ENCODE measurements at regions not wholly inside any gene's neighbourhood (a gene's known extent, or its start where the extent isn't known, plus 50 kb on each side); places are given as distances from the start of the nearest gene placed in this dataset.

DNA sequence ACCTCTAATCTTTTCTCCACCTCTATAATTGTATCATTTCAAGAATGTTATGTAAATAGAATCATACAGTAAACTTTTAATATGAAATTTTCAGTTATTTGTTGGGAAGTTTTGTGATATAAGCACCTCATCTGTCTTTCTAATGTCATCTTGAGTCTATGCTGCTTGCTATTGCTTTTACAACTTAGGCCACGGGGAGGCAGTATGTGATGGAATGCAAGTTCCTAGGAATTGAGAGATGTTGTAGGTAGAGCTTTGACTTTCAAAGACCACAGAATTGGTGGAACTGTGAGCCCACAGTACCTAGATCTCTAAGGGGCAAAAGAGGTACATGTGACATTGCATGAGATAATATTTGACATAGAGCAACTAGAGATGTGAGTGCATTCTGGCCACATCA, 328.3 kb downstream of the MFSD1 start:
- dilution Hi-C loops (cut with MboI; ENCODE audit: extremely low pct_ligation_motif_present, low sequenced_read_pairs): loop anchor here (25.0 kb wide), 1 partner anchor 107 kb away; no protein-coding TSS in a partner anchor
- no peaks in the 10 kb centered on the region for H3K9me3 ChIP-seq (ENCODE audit: control insufficient read depth, low read depth, low read length)

DNA sequence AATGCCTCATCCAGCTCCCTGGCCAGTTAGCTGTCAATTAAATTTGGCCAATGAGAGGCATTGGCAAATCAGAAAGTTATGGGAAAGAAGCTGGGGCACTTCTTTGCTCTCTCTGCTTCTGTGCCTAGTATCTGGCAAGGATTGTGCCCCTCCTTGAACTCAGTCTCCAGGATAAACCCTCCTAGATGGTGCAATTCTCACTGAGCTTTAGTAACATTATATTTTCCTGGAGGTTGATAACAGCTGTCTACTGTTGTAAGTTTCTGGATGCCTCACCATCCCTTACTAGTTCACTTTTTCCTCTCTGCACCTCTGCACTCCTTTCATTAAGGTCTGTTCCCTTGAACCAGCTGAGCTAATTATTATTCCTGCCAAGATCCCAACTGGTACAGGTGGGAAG, 329.5 kb downstream of the MFSD1 start:
- no peak overlapping the region for H3K4me3 ChIP-seq (ENCODE audit: control insufficient read depth in 2 of 3, extremely low read depth in 1 of 3, insufficient read depth in 2 of 3, low read depth in 1 of 3, low read length in 3 of 3)
- H3K9ac ChIP-seq (ENCODE audit: control insufficient read depth, extremely low read depth, insufficient read depth, low read length): no peak overlapping the region
- TF ChIP-seq, protein P1, sequence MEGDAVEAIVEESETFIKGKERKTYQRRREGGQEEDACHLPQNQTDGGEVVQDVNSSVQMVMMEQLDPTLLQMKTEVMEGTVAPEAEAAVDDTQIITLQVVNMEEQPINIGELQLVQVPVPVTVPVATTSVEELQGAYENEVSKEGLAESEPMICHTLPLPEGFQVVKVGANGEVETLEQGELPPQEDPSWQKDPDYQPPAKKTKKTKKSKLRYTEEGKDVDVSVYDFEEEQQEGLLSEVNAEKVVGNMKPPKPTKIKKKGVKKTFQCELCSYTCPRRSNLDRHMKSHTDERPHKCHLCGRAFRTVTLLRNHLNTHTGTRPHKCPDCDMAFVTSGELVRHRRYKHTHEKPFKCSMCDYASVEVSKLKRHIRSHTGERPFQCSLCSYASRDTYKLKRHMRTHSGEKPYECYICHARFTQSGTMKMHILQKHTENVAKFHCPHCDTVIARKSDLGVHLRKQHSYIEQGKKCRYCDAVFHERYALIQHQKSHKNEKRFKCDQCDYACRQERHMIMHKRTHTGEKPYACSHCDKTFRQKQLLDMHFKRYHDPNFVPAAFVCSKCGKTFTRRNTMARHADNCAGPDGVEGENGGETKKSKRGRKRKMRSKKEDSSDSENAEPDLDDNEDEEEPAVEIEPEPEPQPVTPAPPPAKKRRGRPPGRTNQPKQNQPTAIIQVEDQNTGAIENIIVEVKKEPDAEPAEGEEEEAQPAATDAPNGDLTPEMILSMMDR (optimal IDR thresholded peaks at IDR 0.05 in 1 of 3, IDR thresholded peaks at IDR 0.05 in 1 of 3, conservative IDR thresholded peaks at IDR 0.05 in 1 of 3; ENCODE audit: extremely low read depth in 1 of 3, insufficient read depth in 2 of 3, low read length in 3 of 3): no peak
- no peak for TF ChIP-seq EZH2 (IDR thresholded peaks at IDR 0.05; ENCODE audit: low read length)
- H3K9me1 ChIP-seq (ENCODE audit: control insufficient read depth, extremely low read depth, insufficient read depth, low read length): no peaks in the 10 kb centered on the region
- no peak overlapping the region for H2AFZ ChIP-seq (ENCODE audit: control insufficient read depth, low read length)
- no peaks in the 10 kb centered on the region for H3K9me3 ChIP-seq (ENCODE audit: control insufficient read depth, low read depth, low read length)
- no peaks in the 10 kb centered on the region for H3K36me3 ChIP-seq (ENCODE audit: control insufficient read depth in 2 of 2, extremely low read depth in 1 of 2, insufficient read depth in 2 of 2, low read length in 2 of 2)
- no peak for FAIRE-seq
- DNase-seq (ENCODE audit: low read depth, low spot score): no peak
- no peak overlapping the region for H3K4me2 ChIP-seq (ENCODE audit: control insufficient read depth, extremely low read depth, insufficient read depth, low read depth, low read length)
- dilution Hi-C loops (cut with MboI; ENCODE audit: extremely low pct_ligation_motif_present, low sequenced_read_pairs): loop anchor here (25.0 kb wide), 1 partner anchor 106 kb away; no protein-coding TSS in a partner anchor
- H3K79me2 ChIP-seq (ENCODE audit: control insufficient read depth, insufficient read depth, low read length): no peaks in the 10 kb centered on the region
- no peak overlapping the region for H3K27ac ChIP-seq (ENCODE audit: control insufficient read depth, insufficient read depth, low read length)
- H3K4me1 ChIP-seq (ENCODE audit: control insufficient read depth, extremely low read depth, insufficient read depth, low read length): no peaks in the 10 kb centered on the region
- no peaks in the 10 kb centered on the region for H3K27me3 ChIP-seq (ENCODE audit: control insufficient read depth, extremely low read depth, insufficient read depth, low read length)
- H4K20me1 ChIP-seq (ENCODE audit: control insufficient read depth, extremely low read depth, insufficient read depth, low read length): no peaks in the 10 kb centered on the region

More for the DNA sequence above, 328.3 kb downstream of the MFSD1 start:
- no peak overlapping the region for H2AFZ ChIP-seq (ENCODE audit: control insufficient read depth, low read length)
- H3K4me2 ChIP-seq (ENCODE audit: control insufficient read depth, extremely low read depth, insufficient read depth, low read depth, low read length): no peak overlapping the region
- H3K79me2 ChIP-seq (ENCODE audit: control insufficient read depth, insufficient read depth, low read length): no peaks in the 10 kb centered on the region
- H3K4me3 ChIP-seq (ENCODE audit: control insufficient read depth in 2 of 3, extremely low read depth in 1 of 3, insufficient read depth in 2 of 3, low read depth in 1 of 3, low read length in 3 of 3): no peak overlapping the region
- H3K4me1 ChIP-seq (ENCODE audit: control insufficient read depth, extremely low read depth, insufficient read depth, low read length): no peaks in the 10 kb centered on the region
- no peaks in the 10 kb centered on the region for H4K20me1 ChIP-seq (ENCODE audit: control insufficient read depth, extremely low read depth, insufficient read depth, low read length)
- H3K9ac ChIP-seq (ENCODE audit: control insufficient read depth, extremely low read depth, insufficient read depth, low read length): no peak overlapping the region
- FAIRE-seq: no peak
- H3K36me3 ChIP-seq (ENCODE audit: control insufficient read depth in 2 of 2, extremely low read depth in 1 of 2, insufficient read depth in 2 of 2, low read length in 2 of 2): no peaks in the 10 kb centered on the region
- H3K27me3 ChIP-seq (ENCODE audit: control insufficient read depth, extremely low read depth, insufficient read depth, low read length): no peaks in the 10 kb centered on the region
- TF ChIP-seq EZH2 (IDR thresholded peaks at IDR 0.05; ENCODE audit: low read length): no peak
- TF ChIP-seq, protein P1 (optimal IDR thresholded peaks at IDR 0.05 in 1 of 3, IDR thresholded peaks at IDR 0.05 in 1 of 3, conservative IDR thresholded peaks at IDR 0.05 in 1 of 3; ENCODE audit: extremely low read depth in 1 of 3, insufficient read depth in 2 of 3, low read length in 3 of 3): peak in 1 of 3 experiments; percentile 22
- no peaks in the 10 kb centered on the region for H3K9me1 ChIP-seq (ENCODE audit: control insufficient read depth, extremely low read depth, insufficient read depth, low read length)
- no peak overlapping the region for H3K27ac ChIP-seq (ENCODE audit: control insufficient read depth, insufficient read depth, low read length)
- DNase-seq (ENCODE audit: low read depth, low spot score): no peak
